ENCODE measurements at regions not wholly inside any gene's neighbourhood (a gene's known extent, or its start where the extent isn't known, plus 50 kb on each side); places are given as distances from the start of the nearest gene placed in this dataset.

- H3K27me3 ChIP-seq (ENCODE audit: low read length): no peaks in the 10 kb centered on the region
- H3K36me3 ChIP-seq (ENCODE audit: low read length): no peaks in the 10 kb centered on the region
- no peak overlapping the region for H3K27ac ChIP-seq (ENCODE audit: low read depth, low read length)
- H3F3A ChIP-seq (ENCODE audit: insufficient read depth): no peaks in the 10 kb centered on the region
- no peak overlapping the region for H3K9ac ChIP-seq (ENCODE audit: low read length)
- H2AFZ ChIP-seq (ENCODE audit: low read depth, low read length, severe bottlenecking): no peak overlapping the region
- no peaks in the 10 kb centered on the region for H3K79me2 ChIP-seq (ENCODE audit: insufficient read depth, low read length)
- no peaks in the 10 kb centered on the region for H3K9me2 ChIP-seq (replicated peaks; ENCODE audit: insufficient read depth, low read length)
- no peak overlapping the region for H3K4me2 ChIP-seq (ENCODE audit: low read depth, low read length, poor library complexity, severe bottlenecking)
- no peak overlapping the region for H3K4me3 ChIP-seq (ENCODE audit: insufficient read depth, low read length, poor library complexity, severe bottlenecking)
- TF ChIP-seq EZH2phosphoT487 (conservative IDR thresholded peaks at IDR 0.05; ENCODE audit: low read length) (no peak), CTCF (IDR thresholded peaks at IDR 0.05; ENCODE audit: insufficient read depth, low read length, poor library complexity, severe bottlenecking) (no peak)
- no peaks in the 10 kb centered on the region for H4K20me1 ChIP-seq (ENCODE audit: low read depth, low read length)
- H3K9me3 ChIP-seq (ENCODE audit: insufficient read depth, low read length): no peaks in the 10 kb centered on the region
Observed at GRCh38 chr2:58436872-58437271, 195.7 kb upstream of the FANCL start.

- Histone ChIP-seq H3F3A (ENCODE audit: insufficient read depth) (no peaks in the 10 kb centered on the region), H3K79me2 (ENCODE audit: insufficient read depth, low read length) (no peaks in the 10 kb centered on the region), H3K9me2 (replicated peaks; ENCODE audit: insufficient read depth, low read length) (no peaks in the 10 kb centered on the region), H4K20me1 (ENCODE audit: low read depth, low read length) (no peaks in the 10 kb centered on the region), H3K36me3 (ENCODE audit: low read length) (no peaks in the 10 kb centered on the region), H3K9me3 (ENCODE audit: insufficient read depth, low read length) (no peaks in the 10 kb centered on the region), H3K27me3 (ENCODE audit: low read length) (no peaks in the 10 kb centered on the region), H3K9ac (ENCODE audit: low read length) (no peak overlapping the region), H2AFZ (ENCODE audit: low read depth, low read length, severe bottlenecking) (no peak overlapping the region), H3K27ac (ENCODE audit: low read depth, low read length) (no peak overlapping the region), H3K4me2 (ENCODE audit: low read depth, low read length, poor library complexity, severe bottlenecking) (no peak overlapping the region), H3K4me3 (ENCODE audit: insufficient read depth, low read length, poor library complexity, severe bottlenecking) (no peak overlapping the region)
- TF ChIP-seq EZH2phosphoT487 (conservative IDR thresholded peaks at IDR 0.05; ENCODE audit: low read length): no peak
- TF ChIP-seq CTCF (IDR thresholded peaks at IDR 0.05; ENCODE audit: insufficient read depth, low read length, poor library complexity, severe bottlenecking): no peak
Observed at GRCh38 chr2:58435246-58435645, 194.1 kb upstream of the FANCL start.

GRCh38 chr2:58434692-58435091 lies 193.6 kb upstream of the FANCL start:
- Histone ChIP-seq H3K9me3 (ENCODE audit: insufficient read depth, low read length) (no peaks in the 10 kb centered on the region), H3K4me2 (ENCODE audit: low read depth, low read length, poor library complexity, severe bottlenecking) (no peak overlapping the region), H3K27ac (ENCODE audit: low read depth, low read length) (no peak overlapping the region)

More at GRCh38 chr2:58434692-58435091, 193.6 kb upstream of the FANCL start:
- Histone ChIP-seq H3F3A (ENCODE audit: insufficient read depth) (no peaks in the 10 kb centered on the region), H3K4me3 (ENCODE audit: insufficient read depth, low read length, poor library complexity, severe bottlenecking) (no peak overlapping the region), H3K79me2 (ENCODE audit: insufficient read depth, low read length) (no peaks in the 10 kb centered on the region), H2AFZ (ENCODE audit: low read depth, low read length, severe bottlenecking) (no peak overlapping the region), H3K36me3 (ENCODE audit: low read length) (no peaks in the 10 kb centered on the region), H3K27me3 (ENCODE audit: low read length) (no peaks in the 10 kb centered on the region), H3K9me2 (replicated peaks; ENCODE audit: insufficient read depth, low read length) (no peaks in the 10 kb centered on the region), H4K20me1 (ENCODE audit: low read depth, low read length) (no peaks in the 10 kb centered on the region), H3K9ac (ENCODE audit: low read length) (no peak overlapping the region)
- TF ChIP-seq CTCF (IDR thresholded peaks at IDR 0.05; ENCODE audit: insufficient read depth, low read length, poor library complexity, severe bottlenecking) (no peak), EZH2phosphoT487 (conservative IDR thresholded peaks at IDR 0.05; ENCODE audit: low read length) (no peak)
